DMS153 treated with DMSO at 0.1 percent for 48 hours (cell line): ENCODE measurements at regions not wholly inside any gene's neighbourhood (a gene's known extent, or its start where the extent isn't known, plus 50 kb on each side); places are given as distances from the start of the nearest gene placed in this dataset.
"Not testable (repeated sequence)": the region's sequence is repeated elsewhere in the genome, so short reads cannot be mapped to it uniquely, and the experiment has no call there.

Source experiments
- DNase-seq: peaks from one replicate; lab custom pipeline; 2025; ENCODE audit not compliant: unreplicated experiment; lab: John Stamatoyannopoulos, UW

DNA sequence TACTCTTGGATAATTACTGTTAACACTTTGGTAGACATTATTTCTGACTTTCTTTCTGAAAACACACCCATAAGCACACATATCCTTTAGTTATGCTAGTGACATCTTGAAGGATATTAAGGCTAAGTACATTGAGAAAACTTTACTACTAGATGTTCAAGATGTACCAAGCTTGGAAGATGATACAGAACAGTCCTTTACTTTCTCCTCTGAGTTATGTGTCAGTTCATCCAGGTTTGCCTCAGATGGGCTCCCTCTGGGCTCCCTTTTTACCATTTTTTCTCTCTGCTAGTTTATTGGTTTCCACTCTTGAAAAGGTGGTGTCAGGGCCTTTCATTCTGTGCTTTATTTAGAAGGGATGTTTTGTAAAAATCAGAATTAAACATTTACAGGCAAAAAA lies 172.3 kb downstream of the S1PR1 start:
- DNase-seq = no peak

DNA sequence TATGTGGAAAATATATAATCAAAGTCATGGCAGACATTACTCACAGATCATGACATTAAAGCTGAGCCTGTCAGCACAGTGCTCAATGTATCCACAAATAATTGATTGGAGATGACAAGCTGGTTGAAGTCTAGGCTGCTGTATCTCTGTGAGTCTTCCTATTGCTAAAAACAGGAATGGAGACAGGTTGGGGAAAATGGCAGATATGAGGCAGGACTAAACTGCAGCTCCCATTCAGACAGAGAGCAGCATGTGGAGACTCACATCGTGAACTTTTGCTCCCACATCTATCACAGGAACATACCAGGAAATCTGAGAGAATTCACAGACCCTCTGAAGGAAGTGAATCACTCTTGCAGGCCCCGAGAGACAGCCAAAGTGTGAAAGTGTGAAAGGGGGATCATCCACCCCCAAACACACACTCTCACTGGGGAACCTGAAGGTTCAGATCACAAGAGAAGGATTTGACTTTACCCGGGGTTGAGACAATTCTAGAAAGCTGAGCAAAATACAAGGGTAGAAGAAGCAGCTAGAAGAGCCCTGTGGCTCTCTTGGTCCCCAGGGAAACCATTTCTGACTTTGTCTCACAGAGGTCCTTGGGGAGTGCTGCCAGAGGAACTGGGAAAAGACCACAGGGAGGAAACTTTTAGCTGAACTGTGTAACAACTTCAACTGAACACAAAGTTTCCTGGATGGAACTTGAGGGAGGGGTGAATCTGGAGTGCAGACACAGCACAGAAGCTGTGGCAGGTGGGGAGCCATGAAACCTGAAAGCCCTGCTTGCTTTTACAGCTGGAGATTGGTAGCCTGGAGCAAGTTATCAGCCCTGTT lies 173.4 kb downstream of the S1PR1 start:
- DNase-seq = no peak

DNA sequence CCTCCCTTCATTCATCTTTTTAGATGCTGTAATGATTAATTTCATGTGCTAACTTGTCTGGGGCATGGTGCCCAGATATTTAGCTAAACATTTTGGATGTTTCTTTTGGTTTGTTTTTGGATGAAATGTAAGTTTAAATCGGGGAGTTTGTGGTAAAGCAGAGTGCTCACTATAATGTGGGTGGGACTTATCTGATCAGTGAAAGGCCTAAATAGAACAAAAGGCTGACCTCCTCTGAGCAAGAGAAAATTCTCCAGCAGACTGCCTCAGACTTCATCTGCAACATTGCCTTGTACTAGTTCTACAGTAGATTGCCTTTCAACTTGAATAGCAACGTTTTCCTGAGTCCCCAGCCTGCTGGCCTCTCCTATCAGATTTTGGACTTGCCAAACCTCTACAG lies 183.6 kb downstream of the S1PR1 start:
- DNase-seq = no peak

DNA sequence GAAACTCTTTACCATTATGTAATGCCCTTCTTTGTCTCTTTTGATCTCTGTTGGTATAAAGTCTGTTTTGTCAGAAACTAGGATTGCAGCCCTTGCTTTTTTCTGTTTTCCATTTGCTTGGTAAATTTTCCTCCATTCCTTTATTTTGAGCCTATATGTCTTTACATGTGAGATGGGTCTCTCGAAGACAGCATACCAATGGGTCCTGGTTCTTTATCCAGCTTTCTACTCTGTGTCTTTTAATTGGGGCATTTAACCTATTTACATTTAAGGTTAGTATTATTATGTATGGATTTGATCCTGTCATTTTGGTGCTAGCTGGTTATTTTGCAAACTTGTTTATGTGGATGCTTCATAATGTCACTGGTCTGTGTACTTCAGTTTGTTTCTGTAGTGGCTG lies 191.3 kb downstream of the S1PR1 start:
- not testable (repeated sequence) for DNase-seq

DNA sequence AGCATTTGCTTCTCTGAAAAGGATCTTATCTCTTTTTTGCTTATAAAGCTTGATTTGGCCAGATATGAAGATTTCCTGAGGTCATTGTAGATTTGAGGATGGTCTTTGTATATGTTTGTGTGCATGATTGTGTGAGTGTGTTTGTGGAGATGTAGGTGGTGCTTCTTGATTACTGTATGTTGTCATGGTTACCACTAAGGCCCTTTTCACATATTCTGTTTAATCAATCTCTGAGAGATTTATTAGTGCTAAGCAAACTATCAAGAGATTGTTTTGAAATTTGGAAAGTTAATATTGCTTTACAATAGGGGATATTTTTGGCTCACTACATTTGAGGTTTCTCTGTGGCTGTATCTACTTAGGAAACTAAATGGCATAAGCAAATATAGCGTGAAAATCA lies 191.7 kb downstream of the S1PR1 start:
- DNase-seq = no peak

DNA sequence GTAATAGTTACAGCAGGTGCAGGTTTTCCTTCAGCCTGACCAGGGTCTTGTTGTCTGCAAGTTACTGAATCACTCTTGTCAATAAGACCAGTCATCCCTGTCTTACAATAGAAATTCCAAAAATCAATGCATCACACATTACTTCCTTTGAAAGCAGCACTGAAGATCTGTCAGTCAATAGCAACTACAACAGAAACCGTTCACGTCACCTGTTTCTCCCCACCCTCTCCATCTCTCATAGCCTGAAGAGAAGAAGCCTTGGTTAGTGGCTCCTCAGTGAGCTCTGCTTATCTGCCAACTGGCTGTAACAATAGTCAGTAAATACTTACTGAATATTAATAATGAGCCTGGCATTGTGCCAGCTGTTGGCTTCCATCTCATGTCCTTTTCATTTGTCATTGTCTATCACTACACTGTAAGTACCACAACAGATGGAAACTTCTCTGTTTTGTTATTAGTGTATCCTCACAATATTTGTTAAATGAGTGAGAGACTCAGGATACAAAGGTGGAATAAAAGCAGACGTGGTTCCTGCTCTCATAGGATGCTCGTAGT lies 195.2 kb downstream of the S1PR1 start:
- DNase-seq = no peak

DNA sequence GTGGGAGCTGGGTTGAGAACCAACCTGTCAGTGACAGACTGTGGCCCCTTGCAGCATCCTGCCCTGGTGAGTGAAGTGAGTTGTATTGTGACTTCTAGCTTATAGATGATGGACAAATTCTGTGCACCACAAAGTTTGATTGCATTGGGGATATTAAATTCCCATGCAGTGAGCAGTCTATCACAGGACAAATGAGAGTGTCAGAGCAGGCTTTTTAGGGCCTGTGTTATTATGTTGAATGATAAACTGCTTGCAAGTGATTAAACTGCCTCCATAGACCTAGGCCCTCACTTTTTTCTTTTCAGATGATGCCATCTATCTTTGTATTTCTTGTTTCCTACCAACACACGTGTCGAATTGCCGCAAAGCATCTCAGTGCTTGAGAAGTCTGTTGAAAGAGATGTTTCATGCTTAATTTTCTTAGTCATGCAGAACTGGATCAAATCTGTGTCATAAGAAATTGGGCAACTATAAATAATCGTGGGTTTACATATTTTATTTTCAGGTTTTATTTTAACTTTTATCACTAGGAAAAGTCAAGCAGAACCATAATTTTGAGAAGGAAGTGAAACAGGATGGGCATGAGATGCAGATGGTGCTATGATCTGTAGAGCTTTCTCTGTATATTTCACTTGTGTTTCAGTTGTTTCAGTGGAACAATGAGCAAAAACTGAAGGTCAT lies 199.2 kb downstream of the S1PR1 start:
- no peak for DNase-seq

DNA sequence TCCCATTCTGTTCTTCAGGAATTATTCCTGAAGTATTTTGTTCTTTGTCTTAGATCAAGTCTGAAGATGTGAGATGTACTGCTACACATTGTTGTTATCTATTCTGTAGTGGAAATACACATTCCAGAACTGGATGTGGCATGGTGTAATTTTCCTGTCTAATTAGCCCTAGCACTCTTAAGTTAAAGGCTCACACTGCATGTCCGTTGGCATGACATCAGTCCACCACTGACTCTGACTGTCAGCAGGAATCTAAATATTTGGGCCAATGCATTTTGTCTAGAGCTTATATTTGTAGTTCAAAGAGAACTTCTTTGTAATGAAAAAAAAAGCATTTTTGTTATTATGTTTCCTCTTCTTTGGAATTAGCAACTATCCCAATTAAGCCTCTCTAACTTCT lies 201.0 kb downstream of the S1PR1 start:
- no peak for DNase-seq

DNA sequence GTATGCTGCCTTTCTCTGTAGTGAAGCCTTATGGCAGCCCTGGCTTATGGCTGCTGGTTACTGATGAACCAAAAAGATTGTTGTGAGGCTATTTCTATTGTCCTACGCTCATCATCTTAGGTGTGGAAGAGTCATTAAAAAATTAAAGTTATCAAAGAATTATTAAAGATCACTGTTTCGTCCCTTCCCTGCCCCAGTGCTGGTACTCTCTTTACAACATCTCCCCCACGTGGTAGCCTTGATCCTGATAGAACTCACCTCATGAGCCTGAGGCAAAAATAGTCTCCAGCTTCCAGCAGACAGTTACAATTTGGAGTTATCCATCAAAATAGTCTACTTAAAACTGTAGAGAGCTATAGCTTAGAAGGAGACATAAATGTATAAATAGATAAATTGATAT lies 201.5 kb downstream of the S1PR1 start:
- no peak for DNase-seq

DNA sequence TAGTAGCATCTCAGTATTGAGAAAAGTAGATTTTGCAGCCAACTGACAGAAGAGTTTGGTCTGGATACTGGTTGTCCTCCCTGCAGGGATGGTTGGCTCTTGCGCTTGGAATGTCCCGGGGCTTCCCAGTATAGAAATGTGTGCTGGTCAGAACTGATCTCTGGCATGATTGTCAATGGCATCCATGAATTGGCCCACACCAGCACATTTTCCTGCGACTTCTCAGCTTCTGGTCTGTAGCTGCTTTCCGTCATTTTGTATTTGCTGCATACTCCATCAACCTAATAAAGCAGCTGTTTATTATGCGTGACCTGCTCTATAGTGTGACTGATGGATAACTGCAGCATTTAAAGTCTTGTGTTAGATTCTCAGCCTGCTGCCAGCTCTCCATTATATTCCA lies 203.7 kb downstream of the S1PR1 start:
- DNase-seq = no peak

DNA sequence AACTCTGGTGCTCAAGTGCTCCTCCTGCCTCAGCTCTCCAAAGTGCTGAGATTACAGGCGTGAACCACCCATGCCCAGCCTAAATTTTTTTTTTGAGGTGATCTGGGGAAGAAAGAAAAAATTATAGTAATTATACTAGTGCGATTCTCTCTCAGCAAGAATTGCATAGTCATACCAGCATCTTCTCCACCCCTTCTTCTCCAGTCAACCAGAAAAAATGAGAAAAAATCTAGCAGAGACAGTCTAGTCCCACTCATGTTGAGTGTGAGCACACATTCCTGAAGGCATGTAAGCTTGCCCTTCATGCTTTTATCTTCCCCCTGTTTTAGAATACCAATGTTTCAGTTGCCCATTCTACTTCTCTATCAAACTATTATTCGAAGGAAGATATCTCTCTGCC lies 207.6 kb downstream of the S1PR1 start:
- DNase-seq = no peak

DNA sequence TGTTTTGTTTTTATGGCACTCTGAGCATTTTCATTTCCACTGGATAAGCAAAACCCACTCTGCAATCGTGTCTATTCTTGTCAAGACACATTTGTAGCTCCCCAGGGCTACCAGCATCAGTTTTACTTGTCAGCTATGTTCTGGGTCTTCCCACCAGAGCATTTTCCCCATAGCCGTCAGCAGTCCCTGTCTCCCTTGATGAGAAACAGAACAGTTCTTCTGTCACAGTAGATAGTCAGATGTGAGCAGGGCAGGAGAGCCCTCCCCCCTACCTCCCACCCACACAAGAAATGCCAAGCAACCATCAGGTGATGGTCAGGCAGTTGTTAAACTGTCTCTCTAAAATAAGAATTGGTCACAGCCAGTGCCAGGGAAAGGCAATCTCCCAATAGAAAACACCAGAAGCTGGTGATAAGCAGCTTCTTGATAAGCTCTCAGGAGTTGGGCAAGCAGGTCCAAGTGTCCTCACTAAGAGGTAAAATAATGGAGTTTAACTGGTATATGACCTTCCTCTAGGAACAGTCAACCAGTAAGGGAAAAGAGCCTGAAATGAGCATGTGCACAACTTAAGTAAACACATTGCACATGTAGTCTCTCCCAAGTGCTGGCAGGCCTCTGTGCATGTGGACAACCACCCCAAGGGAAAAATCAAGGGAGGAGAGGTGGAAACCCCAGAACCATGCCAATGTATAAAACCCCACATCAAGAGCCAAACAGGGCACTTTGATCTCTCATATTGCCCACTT lies 208.2 kb downstream of the S1PR1 start:
- DNase-seq = no peak

DNA sequence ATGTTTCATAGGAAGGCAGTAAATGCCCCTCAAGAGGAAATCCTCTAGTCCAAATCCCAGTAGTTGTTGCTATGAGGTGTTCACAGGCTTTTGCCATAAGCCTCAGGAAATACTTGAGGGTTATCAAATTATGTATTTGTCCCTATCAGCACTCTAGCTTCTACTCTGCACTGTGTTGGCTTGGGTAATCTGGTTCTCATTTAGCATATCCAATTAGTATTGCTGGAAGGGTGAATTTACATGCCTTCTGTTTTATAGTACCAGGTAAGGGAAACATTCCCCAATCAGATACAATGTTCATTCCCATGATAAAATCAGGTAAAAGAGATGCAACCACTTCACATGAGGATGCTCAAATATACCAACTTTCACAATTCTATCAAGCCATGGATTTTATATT lies 211.2 kb downstream of the S1PR1 start:
- no peak for DNase-seq

DNA sequence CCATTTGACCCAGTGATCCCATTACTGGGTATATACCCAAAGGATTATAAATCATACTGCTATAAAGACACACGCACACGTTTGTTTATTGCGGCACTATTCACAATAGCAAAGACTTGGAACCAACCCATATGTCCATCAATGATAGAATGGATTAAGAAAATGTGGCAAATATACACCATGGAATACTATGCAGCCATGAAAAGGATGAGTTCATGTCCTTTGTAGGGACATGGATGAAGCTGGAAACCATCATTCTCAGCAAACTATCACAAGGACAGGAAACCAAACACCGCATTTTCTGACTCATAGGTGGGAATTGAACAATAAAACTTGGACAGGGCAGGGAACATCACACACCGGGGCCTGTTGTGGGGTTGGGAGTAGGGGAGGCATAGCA lies 213.9 kb downstream of the S1PR1 start:
- not testable (repeated sequence) for DNase-seq

DNA sequence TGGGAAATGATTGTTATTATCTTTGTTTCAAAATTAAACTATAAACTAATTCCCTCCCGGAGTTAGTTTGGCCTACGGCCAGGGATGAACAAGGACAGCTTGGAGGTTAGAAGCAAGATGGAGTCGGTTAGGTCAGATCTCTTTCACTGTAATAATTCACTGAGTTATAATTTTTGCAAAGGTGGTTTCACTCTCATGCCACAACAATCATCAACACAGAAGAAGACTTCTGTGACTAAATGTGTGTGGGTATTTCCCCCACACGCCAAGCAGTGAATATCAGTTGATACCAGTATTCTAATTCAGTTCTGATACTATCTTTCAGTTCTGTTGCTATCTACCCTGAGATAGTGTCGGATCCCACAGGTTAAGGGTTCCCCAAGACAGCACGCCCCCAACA lies 215.1 kb downstream of the S1PR1 start:
- DNase-seq = no peak

DNA sequence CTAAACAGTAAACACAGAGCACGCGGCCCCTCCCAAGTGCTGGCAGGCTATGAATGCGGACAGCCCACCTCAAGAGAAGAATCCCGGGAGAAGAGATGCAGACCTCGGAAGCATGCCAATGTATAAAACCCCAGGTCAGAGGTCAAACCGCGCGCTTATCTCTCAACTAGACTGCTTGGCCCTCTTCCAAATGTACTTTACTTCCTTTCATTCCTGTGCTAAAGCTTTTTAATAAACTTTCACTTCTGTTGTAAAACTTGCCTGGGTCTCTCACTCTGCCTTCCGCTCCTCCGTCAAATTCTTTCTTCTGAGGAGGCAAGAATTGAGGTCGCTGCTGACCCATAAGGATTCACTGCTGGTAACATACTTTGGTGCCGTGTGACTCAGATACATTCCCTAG lies 216.0 kb downstream of the S1PR1 start:
- DNase-seq = no peak

DNA sequence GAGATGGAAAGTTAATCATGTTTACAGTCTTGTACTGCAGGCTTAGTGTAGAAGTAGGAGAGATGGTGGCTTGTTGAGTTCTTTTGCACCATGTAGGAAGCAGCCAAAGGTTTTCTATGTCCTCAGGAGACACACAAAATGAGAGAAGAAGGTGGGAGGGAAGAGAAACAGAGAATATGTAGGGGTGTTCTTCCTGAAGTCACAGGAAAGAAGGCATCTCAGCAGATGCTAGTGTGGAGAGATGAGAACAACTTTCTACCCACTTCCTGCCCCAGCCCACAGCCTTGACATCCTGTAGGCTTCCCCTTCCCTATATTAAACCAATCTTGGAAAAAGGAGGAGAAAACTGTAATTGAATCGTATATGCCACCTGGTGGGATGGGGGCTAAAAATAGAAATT lies 217.0 kb downstream of the S1PR1 start:
- no peak for DNase-seq

DNA sequence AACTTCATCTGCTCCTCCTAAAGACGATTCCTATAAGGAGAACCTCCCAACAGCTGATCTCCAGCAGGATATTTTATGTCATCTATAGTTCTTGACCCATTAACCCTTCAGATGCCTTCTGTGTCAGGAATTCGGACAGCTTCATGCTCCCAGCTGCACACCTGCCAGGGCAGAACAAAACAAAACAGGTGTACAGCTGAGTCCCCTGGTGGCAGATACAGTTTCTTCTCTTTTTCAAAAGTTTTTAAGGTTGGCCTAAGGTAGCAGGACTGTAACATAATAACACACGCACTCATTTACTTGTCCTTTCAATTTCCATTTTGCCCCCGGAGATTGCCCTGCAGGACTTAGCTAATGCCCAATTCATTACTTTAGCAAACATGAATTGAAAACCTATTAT lies 218.3 kb downstream of the S1PR1 start:
- no peak for DNase-seq

DNA sequence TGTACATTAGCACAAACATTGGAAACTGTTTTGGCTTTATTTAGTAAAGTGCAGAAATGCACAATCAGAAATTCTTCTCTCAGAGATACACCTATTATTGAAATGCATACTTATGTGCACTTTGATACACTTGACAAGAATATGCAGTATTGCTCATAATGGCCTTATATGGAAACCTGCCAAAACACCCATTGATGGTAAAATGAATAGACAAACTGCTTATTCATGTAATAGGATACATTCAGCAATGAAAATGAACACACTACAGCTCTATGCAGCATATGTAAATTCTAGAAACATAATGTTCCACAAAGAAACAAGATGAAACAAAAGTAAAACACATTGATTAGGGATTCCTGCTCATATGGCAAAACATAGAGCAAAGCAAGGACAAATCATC lies 223.9 kb downstream of the S1PR1 start:
- peak; percentile 5 for DNase-seq

DNA sequence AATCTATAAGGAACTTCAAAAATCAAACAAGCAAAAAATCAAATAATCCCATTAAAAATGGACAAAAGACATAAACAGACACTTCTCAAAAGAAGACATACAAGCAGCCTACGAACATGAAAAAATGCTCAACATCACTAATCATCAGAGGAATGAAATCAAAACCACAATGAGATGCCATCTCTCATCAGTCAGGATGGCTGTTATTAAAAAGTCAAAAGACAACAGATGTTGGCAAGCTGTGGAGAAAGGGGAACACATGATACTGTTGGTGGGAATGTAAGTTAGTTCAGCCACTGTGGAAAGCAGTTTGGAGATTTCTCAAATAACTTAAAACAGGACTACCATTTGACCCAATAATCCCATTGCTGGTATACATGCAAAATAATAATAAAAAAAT lies 226.4 kb downstream of the S1PR1 start:
- no peak for DNase-seq

DNA sequence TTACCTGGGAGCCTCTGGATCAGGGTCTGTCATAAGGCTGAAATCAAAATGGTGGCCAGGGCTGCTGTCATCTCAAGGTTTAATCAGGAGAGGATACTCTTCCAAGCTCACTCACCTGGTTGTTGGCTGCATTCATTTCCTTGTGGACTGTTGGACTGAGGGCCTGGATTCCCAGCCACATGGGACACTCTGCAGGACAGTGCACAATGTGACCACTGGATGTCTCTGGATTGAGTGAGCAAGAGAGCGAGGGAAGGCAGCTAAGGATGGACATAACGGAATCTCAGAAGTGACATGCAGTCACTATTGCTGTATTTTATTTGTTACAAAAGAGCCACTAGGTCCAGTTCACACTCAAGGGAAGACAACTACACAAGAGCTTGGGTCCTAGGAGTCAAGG lies 229.1 kb downstream of the S1PR1 start:
- no peak for DNase-seq
